Endothelial cell of umbilical vein (primary cell): ENCODE measurements at regions not wholly inside any gene's neighbourhood (a gene's known extent, or its start where the extent isn't known, plus 50 kb on each side); places are given as distances from the start of the nearest gene placed in this dataset.

ENCODE experiments used
- CTCF ChIP-seq, 2 donors: IDR thresholded peaks; 1 replicate in 1 of 2; 2 replicates in 1 of 2; pipeline ENCODE4 v1.5.1; 2011; ENCODE audit warnings: low read length in 2 of 2, mild to moderate bottlenecking in 2 of 2, moderate library complexity in 2 of 2, control low read depth in 1 of 2, inconsistent platforms in 1 of 2, low read depth in 1 of 2; ENCODE audit not compliant: insufficient read depth in 1 of 2; ENCODE audit errors: extremely low read depth in 1 of 2
- MAX ChIP-seq: IDR thresholded peaks from 2 replicates; pipeline ENCODE4 v1.6.1; 2011; ENCODE audit not compliant: insufficient read depth, insufficient read length
- POLR2A ChIP-seq: IDR thresholded peaks from 2 replicates; pipeline ENCODE4 v1.6.1; 2012; ENCODE audit warnings: low read depth, mild to moderate bottlenecking, control low read depth, low read length
- POLR2AphosphoS5 ChIP-seq: IDR thresholded peaks from 2 replicates; pipeline ENCODE4 v1.6.1; 2012; ENCODE audit warnings: low read depth, mild to moderate bottlenecking, control low read depth, low read length, moderate library complexity; ENCODE audit not compliant: insufficient read depth

GRCh38 chr5:133723126-133723525 is 110.8 kb upstream of the FSTL4 start:
- no peak for TF ChIP-seq MAX
- no peak for TF ChIP-seq CTCF (IDR thresholded peaks at IDR 0.05; ENCODE audit: extremely low read depth in 1 of 2, insufficient read depth in 1 of 2, low read depth in 1 of 2, low read length in 2 of 2)
- TF ChIP-seq POLR2A, result no peak
- no peak for TF ChIP-seq POLR2AphosphoS5
